ENCODE measurements at regions not wholly inside any gene's neighbourhood (a gene's known extent, or its start where the extent isn't known, plus 50 kb on each side); places are given as distances from the start of the nearest gene placed in this dataset.

- no peak for TF ChIP-seq CTCF (conservative IDR thresholded peaks at IDR 0.05; ENCODE audit: low read depth, low read length)
- TF ChIP-seq EZH2 (IDR thresholded peaks at IDR 0.05; ENCODE audit: borderline replicate concordance, low read depth, low read length, poor library complexity, severe bottlenecking): no peak
Observed at GRCh38 chr1:81042225-81042624, 758.5 kb upstream of the ADGRL2 start.

Data from A673 (cell line).